ENCODE measurements at regions not wholly inside any gene's neighbourhood (a gene's known extent, or its start where the extent isn't known, plus 50 kb on each side); places are given as distances from the start of the nearest gene placed in this dataset.

GRCh38 chr2:16334366-16334765 is 331.3 kb downstream of the CYRIA start:
- no peak for TF ChIP-seq TBP (IDR thresholded peaks at IDR 0.05; ENCODE audit: low read depth, low read length)
- no peak for TF ChIP-seq CTCF (IDR thresholded peaks at IDR 0.05; ENCODE audit: control extremely low read depth in 1 of 3, insufficient read depth in 1 of 3, low read depth in 1 of 3, low read length in 3 of 3)
- TF ChIP-seq POLR2A (IDR thresholded peaks at IDR 0.05; ENCODE audit: control extremely low read depth in 1 of 2, low read depth in 2 of 2, low read length in 2 of 2), result no peak
- no peak for TF ChIP-seq SIX5 (IDR thresholded peaks at IDR 0.05; ENCODE audit: low read depth, low read length)
- no peak for TF ChIP-seq FOSL1 (IDR thresholded peaks at IDR 0.05; ENCODE audit: insufficient read depth, low read depth, low read length)
- TF ChIP-seq EP300 (IDR thresholded peaks at IDR 0.05; ENCODE audit: borderline replicate concordance in 1 of 2, low read depth in 2 of 2, low read length in 2 of 2), result no peak
- no peak for TF ChIP-seq TAF1 (IDR thresholded peaks at IDR 0.05; ENCODE audit: low read depth, low read length)
- no peak for TF ChIP-seq KDM5A (IDR thresholded peaks at IDR 0.05; ENCODE audit: low read length)
- no peak for TF ChIP-seq HDAC2 (IDR thresholded peaks at IDR 0.05; ENCODE audit: borderline replicate concordance in 1 of 2, low read depth in 2 of 2, low read length in 2 of 2)
- no peak for TF ChIP-seq BRCA1 (IDR thresholded peaks at IDR 0.05; ENCODE audit: low read depth, low read length)

All from H1 (cell line).